Endodermal cell (in vitro differentiated cells): ENCODE measurements at regions not wholly inside any gene's neighbourhood (a gene's known extent, or its start where the extent isn't known, plus 50 kb on each side); places are given as distances from the start of the nearest gene placed in this dataset.

Experiments
- DNase-seq: peaks from one replicate; pipeline ENCODE4 v3.0.0-alpha.2; 2017
- H3K27ac ChIP-seq: 2 replicates; pipeline ENCODE4 v1.5.1; 2013; ENCODE audit warnings: mild to moderate bottlenecking, low read depth, low read length, moderate library complexity
- H3K27me3 ChIP-seq: 2 replicates; pipeline ENCODE4 v1.6.1; 2013; ENCODE audit warnings: mild to moderate bottlenecking, low read length, moderate library complexity; ENCODE audit not compliant: insufficient read depth, control insufficient read depth, poor library complexity, severe bottlenecking
- H3K36me3 ChIP-seq: 2 replicates; pipeline ENCODE4 v1.7.0; 2013; ENCODE audit warnings: mild to moderate bottlenecking, low read length, moderate library complexity; ENCODE audit not compliant: control insufficient read depth, insufficient read depth
- H3K4me1 ChIP-seq: one replicate; pipeline ENCODE4 v1.7.0; 2013; ENCODE audit warnings: low read length; ENCODE audit not compliant: control insufficient read depth, insufficient read depth
- H3K4me3 ChIP-seq: 2 replicates; pipeline ENCODE4 v1.5.1; 2013; ENCODE audit warnings: mild to moderate bottlenecking, low read length, moderate library complexity
- H3K9ac ChIP-seq: 2 replicates; pipeline ENCODE4 v1.6.1; 2013; ENCODE audit warnings: mild to moderate bottlenecking, low read length, moderate library complexity; ENCODE audit not compliant: poor library complexity, severe bottlenecking; ENCODE audit errors: extremely low read depth
- H3K9me3 ChIP-seq: 2 replicates; pipeline ENCODE4 v1.6.1; 2013; ENCODE audit warnings: mild to moderate bottlenecking, low read length, moderate library complexity; ENCODE audit not compliant: control insufficient read depth
- H3K27ac Mint-ChIP-seq: 2 replicates; pipeline ENCODE4 v1.8.0; 2020; ENCODE audit warnings: mixed read lengths
- H3K27me3 Mint-ChIP-seq: 2 replicates; pipeline ENCODE4 v1.8.0; 2021; ENCODE audit warnings: mild to moderate bottlenecking, mixed read lengths; ENCODE audit not compliant: insufficient read depth
- H3K36me3 Mint-ChIP-seq: 2 replicates; pipeline ENCODE4 v1.8.0; 2020; ENCODE audit warnings: low read depth, mixed read lengths
- H3K4me1 Mint-ChIP-seq: 2 replicates; pipeline ENCODE4 v1.8.0; 2020; ENCODE audit warnings: mixed read lengths
- H3K4me3 Mint-ChIP-seq: 2 replicates; pipeline ENCODE4 v1.8.0; 2020; ENCODE audit warnings: mild to moderate bottlenecking, moderate library complexity, mixed read lengths
- H3K9me3 Mint-ChIP-seq: 2 replicates; pipeline ENCODE4 v1.8.0; 2020; ENCODE audit warnings: mild to moderate bottlenecking, mixed read lengths
- WGBS, 2 experiments: methylation state at CpG; one replicate each; pipeline versions ENCODE4 v1.1.5 to v1.1.7; 2013; ENCODE audit warnings: missing lambda C conversion rate in 2 of 2, mixed read lengths in 1 of 2; ENCODE audit not compliant: insufficient coverage in 1 of 2, insufficient read length in 1 of 2; 5-methylcytosine and 5-hydroxymethylcytosine counted together
- TF ChIP-seq, protein P1 (sequence below): fragments of 200-600 bp; sonication (generic); conservative IDR thresholded peaks from 2 replicates; pipeline ENCODE4 v1.5.0; 2021; ENCODE audit warnings: antibody characterized with exemption, mild to moderate bottlenecking

- H3K27me3 Mint-ChIP-seq = no peaks in the 10 kb centered on the region
- no peak overlapping the region for H3K27ac Mint-ChIP-seq
- H3K36me3 ChIP-seq = no peaks in the 10 kb centered on the region
- TF ChIP-seq, protein P1, sequence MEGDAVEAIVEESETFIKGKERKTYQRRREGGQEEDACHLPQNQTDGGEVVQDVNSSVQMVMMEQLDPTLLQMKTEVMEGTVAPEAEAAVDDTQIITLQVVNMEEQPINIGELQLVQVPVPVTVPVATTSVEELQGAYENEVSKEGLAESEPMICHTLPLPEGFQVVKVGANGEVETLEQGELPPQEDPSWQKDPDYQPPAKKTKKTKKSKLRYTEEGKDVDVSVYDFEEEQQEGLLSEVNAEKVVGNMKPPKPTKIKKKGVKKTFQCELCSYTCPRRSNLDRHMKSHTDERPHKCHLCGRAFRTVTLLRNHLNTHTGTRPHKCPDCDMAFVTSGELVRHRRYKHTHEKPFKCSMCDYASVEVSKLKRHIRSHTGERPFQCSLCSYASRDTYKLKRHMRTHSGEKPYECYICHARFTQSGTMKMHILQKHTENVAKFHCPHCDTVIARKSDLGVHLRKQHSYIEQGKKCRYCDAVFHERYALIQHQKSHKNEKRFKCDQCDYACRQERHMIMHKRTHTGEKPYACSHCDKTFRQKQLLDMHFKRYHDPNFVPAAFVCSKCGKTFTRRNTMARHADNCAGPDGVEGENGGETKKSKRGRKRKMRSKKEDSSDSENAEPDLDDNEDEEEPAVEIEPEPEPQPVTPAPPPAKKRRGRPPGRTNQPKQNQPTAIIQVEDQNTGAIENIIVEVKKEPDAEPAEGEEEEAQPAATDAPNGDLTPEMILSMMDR = no peak
- H3K27ac ChIP-seq = no peak overlapping the region
- no peaks in the 10 kb centered on the region for H3K36me3 Mint-ChIP-seq
- no peaks in the 10 kb centered on the region for H3K4me1 Mint-ChIP-seq
- no peaks in the 10 kb centered on the region for H3K4me1 ChIP-seq
- H3K4me3 ChIP-seq = no peak overlapping the region
- DNase-seq = no peak
- H3K9me3 Mint-ChIP-seq = no peaks in the 10 kb centered on the region
- H3K9me3 ChIP-seq = no peaks in the 10 kb centered on the region
- WGBS, 2 experiments = 91 to 100% methylated on average over 1 to 5 of the region's 5 CpGs
- no peak overlapping the region for H3K4me3 Mint-ChIP-seq
- no peaks in the 10 kb centered on the region for H3K27me3 ChIP-seq
- no peak overlapping the region for H3K9ac ChIP-seq
These were observed 1806.3 kb upstream of the ADGRL3 start for GRCh38 chr4:59393780-59394179.

- whole genome bisulfite sequencing, 2 experiments = 94% methylated on average over 4 of the region's 4 CpGs; no CpG with 5 or more reads in 1 of the 2 experiments
- H3K9me3 ChIP-seq = no peaks in the 10 kb centered on the region
- no peak overlapping the region for H3K27ac Mint-ChIP-seq
- no peak for DNase-seq
- H3K9ac ChIP-seq = no peak overlapping the region
- no peak overlapping the region for H3K4me3 Mint-ChIP-seq
- H3K27ac ChIP-seq = no peak overlapping the region
- no peaks in the 10 kb centered on the region for H3K36me3 Mint-ChIP-seq
- no peak overlapping the region for H3K4me3 ChIP-seq
- no peaks in the 10 kb centered on the region for H3K27me3 ChIP-seq
- no peaks in the 10 kb centered on the region for H3K9me3 Mint-ChIP-seq
- H3K36me3 ChIP-seq = no peaks in the 10 kb centered on the region
- H3K4me1 ChIP-seq = no peaks in the 10 kb centered on the region
- H3K4me1 Mint-ChIP-seq = peaks cover 4% of the 10 kb centered on the region
- TF ChIP-seq, protein P1 = no peak
- H3K27me3 Mint-ChIP-seq = no peaks in the 10 kb centered on the region
These were observed 1799.8 kb upstream of the ADGRL3 start for GRCh38 chr4:59400334-59400733.

DNA sequence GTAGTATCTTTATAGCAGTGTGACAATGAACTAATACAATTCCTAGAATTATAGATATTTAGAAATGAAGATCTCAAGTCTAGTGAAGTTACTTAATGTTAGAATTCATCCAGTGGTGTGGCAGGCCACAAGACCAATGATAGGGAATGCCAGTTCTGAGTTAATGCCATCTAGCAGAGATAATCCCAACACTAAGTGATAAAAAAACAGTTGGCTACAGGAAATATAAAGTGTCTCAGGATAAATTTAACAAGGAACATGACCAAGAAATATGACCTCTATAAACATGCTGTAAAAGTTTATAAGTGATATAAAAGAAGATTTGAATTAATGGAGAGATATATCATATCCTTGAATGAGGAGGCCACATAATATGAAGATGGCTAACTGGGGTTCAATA lies 1790.5 kb upstream of the ADGRL3 start:
- H3K27ac Mint-ChIP-seq = no peak overlapping the region
- Histone ChIP-seq H3K36me3 (no peaks in the 10 kb centered on the region), H3K4me1 (no peaks in the 10 kb centered on the region), H3K27ac (no peak overlapping the region), H3K4me3 (no peak overlapping the region), H3K27me3 (no peaks in the 10 kb centered on the region), H3K9me3 (peaks cover 7% of the 10 kb centered on the region), H3K9ac (no peak overlapping the region)
- DNase-seq = no peak
- H3K4me1 Mint-ChIP-seq = no peaks in the 10 kb centered on the region
- peaks cover 13% of the 10 kb centered on the region for H3K9me3 Mint-ChIP-seq
- H3K27me3 Mint-ChIP-seq = no peaks in the 10 kb centered on the region
- TF ChIP-seq, protein P1 = no peak
- no peak overlapping the region for H3K4me3 Mint-ChIP-seq
- no peaks in the 10 kb centered on the region for H3K36me3 Mint-ChIP-seq
